Mesendoderm (in vitro differentiated cells): ENCODE measurements at regions not wholly inside any gene's neighbourhood (a gene's known extent, or its start where the extent isn't known, plus 50 kb on each side); places are given as distances from the start of the nearest gene placed in this dataset.

Experiments
- DNase-seq: peaks from one replicate; pipeline ENCODE4 v3.0.0; 2013
- H2AK5ac ChIP-seq: 2 replicates; pipeline ENCODE4 v1.6.1; 2013; ENCODE audit warnings: low read length, inconsistent platforms
- H2BK120ac ChIP-seq: 2 replicates; pipeline ENCODE4 v1.6.1; 2013; ENCODE audit warnings: low read depth, mild to moderate bottlenecking, low read length, moderate library complexity, mixed read lengths
- H2BK15ac ChIP-seq: replicated peaks from 2 replicates; pipeline ENCODE4 v1.6.1; 2013; ENCODE audit warnings: low read depth, mild to moderate bottlenecking, moderate library complexity
- H2BK5ac ChIP-seq: 2 replicates; pipeline ENCODE4 v1.6.1; 2013; ENCODE audit warnings: low read length, inconsistent platforms
- H3K18ac ChIP-seq: 2 replicates; pipeline ENCODE4 v1.6.1; 2013; ENCODE audit warnings: mild to moderate bottlenecking, low read length, mixed read lengths
- H3K23ac ChIP-seq: one replicate; pipeline ENCODE4 v1.6.1; 2013; ENCODE audit warnings: low read length
- H3K27ac ChIP-seq: 2 replicates; pipeline ENCODE4 v1.5.1; 2013; ENCODE audit warnings: low read depth, mild to moderate bottlenecking, inconsistent platforms, low read length, moderate library complexity
- H3K27me3 ChIP-seq: 2 replicates; pipeline ENCODE4 v1.6.1; 2013; ENCODE audit warnings: low read length, control low read depth, mild to moderate bottlenecking, inconsistent platforms; ENCODE audit not compliant: insufficient read depth, poor library complexity
- H3K36me3 ChIP-seq: 2 replicates; pipeline ENCODE4 v1.6.1; 2013; ENCODE audit warnings: low read length, inconsistent platforms; ENCODE audit not compliant: control insufficient read depth, insufficient read depth
- H3K4ac ChIP-seq: one replicate; pipeline ENCODE4 v1.6.1; 2013; ENCODE audit warnings: low read depth, mild to moderate bottlenecking, low read length, moderate library complexity
- H3K4me1 ChIP-seq: 2 replicates; pipeline ENCODE4 v1.6.1; 2013; ENCODE audit warnings: low read depth, low read length, inconsistent platforms; ENCODE audit not compliant: control insufficient read depth
- H3K4me2 ChIP-seq: 2 replicates; pipeline ENCODE4 v1.6.1; 2013; ENCODE audit warnings: low read length
- H3K4me3 ChIP-seq: 2 replicates; pipeline ENCODE4 v1.5.1; 2013; ENCODE audit warnings: mild to moderate bottlenecking, low read length
- H3K56ac ChIP-seq: one replicate; pipeline ENCODE4 v1.6.1; 2013; ENCODE audit warnings: low read length
- H3K79me1 ChIP-seq: 2 replicates; pipeline ENCODE4 v1.6.1; 2013; ENCODE audit warnings: low read length, inconsistent platforms
- H3K79me2 ChIP-seq: 2 replicates; pipeline ENCODE4 v1.6.1; 2013; ENCODE audit warnings: mild to moderate bottlenecking, low read length; ENCODE audit not compliant: control insufficient read depth, insufficient read depth
- H3K9ac ChIP-seq: 2 replicates; pipeline ENCODE4 v1.6.1; 2013; ENCODE audit warnings: low read length, inconsistent platforms
- H4K5ac ChIP-seq: one replicate; pipeline ENCODE4 v1.6.1; 2013; ENCODE audit warnings: low read length
- H4K8ac ChIP-seq: one replicate; pipeline ENCODE4 v1.6.1; 2013; ENCODE audit warnings: low read depth, mild to moderate bottlenecking, control low read depth, low read length, moderate library complexity
- WGBS: extraction: QIAGEN DNeasy Blood & Tissue Kit; methylation state at CpG from one replicate; pipeline ENCODE4 v1.1.7; 2013; ENCODE audit warnings: low lambda C conversion rate, missing lambda C conversion rate; ENCODE audit not compliant: insufficient coverage; ENCODE audit errors: extremely low coverage; 5-methylcytosine and 5-hydroxymethylcytosine counted together

GRCh38 chr3:24835510-24835909, 340.9 kb upstream of the THRB start:
- H3K56ac ChIP-seq = no peak overlapping the region
- H3K4ac ChIP-seq = no peak overlapping the region

GRCh38 chr3:24837601-24838000, 343.0 kb upstream of the THRB start:
- Histone ChIP-seq H3K18ac (no peak overlapping the region), H3K36me3 (no peaks in the 10 kb centered on the region), H3K56ac (no peak overlapping the region), H3K27ac (no peak overlapping the region), H3K4me3 (no peak overlapping the region), H2BK5ac (no peak overlapping the region), H3K79me1 (no peaks in the 10 kb centered on the region), H3K23ac (no peak overlapping the region), H2AK5ac (no peak overlapping the region), H4K8ac (no peak overlapping the region), H3K4me2 (no peak overlapping the region), H2BK15ac (no peak overlapping the region), H4K5ac (no peak overlapping the region), H3K4ac (no peak overlapping the region), H3K27me3 (no peaks in the 10 kb centered on the region), H3K79me2 (no peaks in the 10 kb centered on the region), H2BK120ac (no peak overlapping the region), H3K9ac (no peak overlapping the region), H3K4me1 (no peaks in the 10 kb centered on the region)
- no peak for DNase-seq
- WGBS = no CpG with 5 or more reads among the region's 3 CpGs

More at GRCh38 chr3:24835510-24835909, 340.9 kb upstream of the THRB start:
- H3K4me2 ChIP-seq = no peak overlapping the region
- WGBS = no CpG with 5 or more reads among the region's 4 CpGs
- H3K79me2 ChIP-seq = no peaks in the 10 kb centered on the region
- H3K4me1 ChIP-seq = no peaks in the 10 kb centered on the region
- H3K27ac ChIP-seq = no peak overlapping the region
- H3K4me3 ChIP-seq = no peak overlapping the region
- H4K5ac ChIP-seq = no peak overlapping the region
- no peak overlapping the region for H2BK15ac ChIP-seq
- no peak overlapping the region for H2AK5ac ChIP-seq
- no peaks in the 10 kb centered on the region for H3K79me1 ChIP-seq
- H3K9ac ChIP-seq = no peak overlapping the region
- H3K23ac ChIP-seq = no peak overlapping the region
- peaks cover 5% of the 10 kb centered on the region for H3K27me3 ChIP-seq
- H3K18ac ChIP-seq = no peak overlapping the region
- H4K8ac ChIP-seq = no peak overlapping the region
- no peak overlapping the region for H2BK5ac ChIP-seq
- H2BK120ac ChIP-seq = no peak overlapping the region
- DNase-seq = no peak
- H3K36me3 ChIP-seq = no peaks in the 10 kb centered on the region

DNA sequence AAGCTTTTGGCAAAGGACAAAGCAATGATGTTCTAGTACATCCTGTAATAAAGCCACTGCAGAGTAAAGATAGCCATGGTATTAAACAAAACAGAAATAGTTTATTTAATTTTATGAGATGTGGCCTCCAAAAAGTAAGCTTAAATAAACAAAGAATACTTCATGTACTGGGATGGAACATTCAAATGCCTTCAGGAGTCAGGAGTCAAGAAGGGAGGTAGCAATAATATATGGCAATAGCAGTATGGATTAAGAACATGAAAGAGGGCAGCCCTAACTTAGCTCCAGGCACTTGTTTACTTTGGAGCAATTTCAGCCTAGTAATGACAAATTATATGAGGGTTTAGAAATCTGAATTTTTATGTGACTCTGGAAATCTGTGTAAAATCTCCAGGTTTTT, 343.9 kb upstream of the THRB start:
- no peaks in the 10 kb centered on the region for H3K4me1 ChIP-seq

DNA sequence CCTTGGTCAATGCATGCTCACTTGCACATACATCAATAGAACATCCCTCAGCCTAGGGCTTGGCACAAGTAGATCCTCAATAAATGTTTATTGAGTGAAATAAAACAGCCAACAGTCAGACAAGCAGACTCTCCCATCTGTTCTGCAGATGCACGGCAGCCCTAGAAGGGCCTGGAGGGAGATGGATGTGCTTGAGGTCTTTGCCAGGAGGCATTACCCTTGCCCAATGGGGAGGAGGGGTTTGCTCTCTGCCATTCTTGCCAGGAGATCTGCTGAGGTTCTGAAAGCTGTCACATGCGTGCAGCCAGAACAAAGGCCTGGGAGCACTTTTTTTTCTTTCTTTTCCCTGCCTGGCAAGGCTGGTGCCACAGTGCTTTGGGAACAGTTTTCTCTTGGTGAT, 349.3 kb upstream of the THRB start:
- no peak overlapping the region for H2AK5ac ChIP-seq
- H3K79me2 ChIP-seq = no peaks in the 10 kb centered on the region

More for the DNA sequence above, 343.9 kb upstream of the THRB start:
- Histone ChIP-seq H3K36me3 (no peaks in the 10 kb centered on the region), H4K5ac (no peak overlapping the region), H2AK5ac (no peak overlapping the region), H2BK5ac (no peak overlapping the region), H3K4ac (no peak overlapping the region), H3K4me2 (no peak overlapping the region), H2BK15ac (no peak overlapping the region), H3K9ac (no peak overlapping the region), H3K23ac (no peak overlapping the region), H3K27me3 (no peaks in the 10 kb centered on the region), H3K18ac (no peak overlapping the region), H3K79me1 (no peaks in the 10 kb centered on the region), H3K4me3 (no peak overlapping the region), H4K8ac (no peak overlapping the region), H3K56ac (no peak overlapping the region), H2BK120ac (no peak overlapping the region), H3K79me2 (no peaks in the 10 kb centered on the region), H3K27ac (no peak overlapping the region)
- DNase-seq = no peak

DNA sequence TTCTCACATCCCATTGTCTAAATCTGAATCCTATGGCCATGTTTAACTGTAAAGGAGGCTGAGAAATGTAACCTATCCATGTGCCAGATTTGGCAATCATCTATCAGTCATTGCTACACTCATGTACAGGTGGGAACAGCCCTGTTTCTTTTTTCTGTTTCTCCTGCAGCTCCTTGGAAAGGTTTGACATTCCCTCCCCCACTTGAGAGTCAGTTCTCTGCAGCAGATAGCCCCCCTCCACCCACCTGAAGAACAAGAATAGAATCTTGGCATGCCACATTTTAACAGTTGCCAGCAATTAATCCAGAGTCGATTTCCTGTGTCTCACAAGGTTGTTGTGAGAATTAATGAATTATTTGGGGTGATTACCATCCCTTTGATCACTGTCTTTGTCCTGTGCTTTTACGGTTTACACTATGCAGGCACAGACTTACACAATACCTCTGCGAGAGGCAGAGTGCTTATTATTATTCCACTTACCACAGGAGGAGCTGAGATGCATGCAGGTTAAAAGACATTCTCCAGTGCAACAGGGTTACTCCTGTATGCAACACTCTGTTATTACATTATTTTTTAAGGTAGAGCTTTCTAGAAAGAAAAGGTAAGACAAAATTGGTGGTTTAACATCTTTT, 351.0 kb upstream of the THRB start:
- WGBS = no CpG with 5 or more reads among the region's 3 CpGs
- no peaks in the 10 kb centered on the region for H3K36me3 ChIP-seq
- no peaks in the 10 kb centered on the region for H3K27me3 ChIP-seq

More for the DNA sequence above, 349.3 kb upstream of the THRB start:
- Histone ChIP-seq H3K4me1 (no peaks in the 10 kb centered on the region), H3K36me3 (no peaks in the 10 kb centered on the region), H2BK120ac (no peak overlapping the region), H3K23ac (no peak overlapping the region), H3K27ac (no peak overlapping the region), H3K27me3 (no peaks in the 10 kb centered on the region), H3K4ac (no peak overlapping the region), H3K18ac (no peak overlapping the region), H3K4me3 (no peak overlapping the region), H3K79me1 (no peaks in the 10 kb centered on the region), H3K56ac (no peak overlapping the region), H3K9ac (no peak overlapping the region), H4K8ac (no peak overlapping the region), H3K4me2 (no peak overlapping the region), H4K5ac (no peak overlapping the region), H2BK5ac (no peak overlapping the region), H2BK15ac (no peak overlapping the region)
- WGBS = no CpG with 5 or more reads among the region's 2 CpGs
- DNase-seq = no peak

GRCh38 chr3:24846286-24846860, 351.7 kb upstream of the THRB start:
- no peak overlapping the region for H4K8ac ChIP-seq
- no peak overlapping the region for H3K4me3 ChIP-seq
- H2BK15ac ChIP-seq = no peak overlapping the region
- no peaks in the 10 kb centered on the region for H3K79me1 ChIP-seq
- H3K4me1 ChIP-seq = no peaks in the 10 kb centered on the region
- H4K5ac ChIP-seq = no peak overlapping the region
- DNase-seq = no peak
- H3K18ac ChIP-seq = no peak overlapping the region
- H3K27me3 ChIP-seq = no peaks in the 10 kb centered on the region
- no peak overlapping the region for H3K23ac ChIP-seq
- H3K79me2 ChIP-seq = no peaks in the 10 kb centered on the region
- no peak overlapping the region for H2BK5ac ChIP-seq
- H3K4ac ChIP-seq = no peak overlapping the region
- H3K4me2 ChIP-seq = no peak overlapping the region
- WGBS = no CpG with 5 or more reads among the region's 1 CpG
- no peak overlapping the region for H3K27ac ChIP-seq
- no peak overlapping the region for H2BK120ac ChIP-seq
- no peak overlapping the region for H3K9ac ChIP-seq
- no peaks in the 10 kb centered on the region for H3K36me3 ChIP-seq
- no peak overlapping the region for H2AK5ac ChIP-seq
- no peak overlapping the region for H3K56ac ChIP-seq

More for the DNA sequence above, 351.0 kb upstream of the THRB start:
- Histone ChIP-seq H3K23ac (no peak overlapping the region), H4K8ac (no peak overlapping the region), H3K4ac (no peak overlapping the region), H2BK5ac (no peak overlapping the region), H3K79me1 (no peaks in the 10 kb centered on the region), H3K4me3 (no peak overlapping the region), H3K27ac (no peak overlapping the region), H3K56ac (no peak overlapping the region), H3K9ac (no peak overlapping the region), H3K4me1 (no peaks in the 10 kb centered on the region), H3K18ac (no peak overlapping the region), H2BK15ac (no peak overlapping the region), H3K4me2 (no peak overlapping the region), H4K5ac (no peak overlapping the region), H3K79me2 (no peaks in the 10 kb centered on the region), H2AK5ac (no peak overlapping the region), H2BK120ac (no peak overlapping the region)
- DNase-seq = no peak
